Activated CD4-positive, alpha-beta T cell treated with anti-CD3 and anti-CD28 coated beads for 24 hours (primary cell): ENCODE measurements at regions not wholly inside any gene's neighbourhood (a gene's known extent, or its start where the extent isn't known, plus 50 kb on each side); places are given as distances from the start of the nearest gene placed in this dataset.

Experiments
- DNase-seq, 2 donors: peaks; one replicate each; pipeline ENCODE4 v3.0.0-alpha.2; 2020; ENCODE audit warnings: low read depth in 2 of 2

DNA sequence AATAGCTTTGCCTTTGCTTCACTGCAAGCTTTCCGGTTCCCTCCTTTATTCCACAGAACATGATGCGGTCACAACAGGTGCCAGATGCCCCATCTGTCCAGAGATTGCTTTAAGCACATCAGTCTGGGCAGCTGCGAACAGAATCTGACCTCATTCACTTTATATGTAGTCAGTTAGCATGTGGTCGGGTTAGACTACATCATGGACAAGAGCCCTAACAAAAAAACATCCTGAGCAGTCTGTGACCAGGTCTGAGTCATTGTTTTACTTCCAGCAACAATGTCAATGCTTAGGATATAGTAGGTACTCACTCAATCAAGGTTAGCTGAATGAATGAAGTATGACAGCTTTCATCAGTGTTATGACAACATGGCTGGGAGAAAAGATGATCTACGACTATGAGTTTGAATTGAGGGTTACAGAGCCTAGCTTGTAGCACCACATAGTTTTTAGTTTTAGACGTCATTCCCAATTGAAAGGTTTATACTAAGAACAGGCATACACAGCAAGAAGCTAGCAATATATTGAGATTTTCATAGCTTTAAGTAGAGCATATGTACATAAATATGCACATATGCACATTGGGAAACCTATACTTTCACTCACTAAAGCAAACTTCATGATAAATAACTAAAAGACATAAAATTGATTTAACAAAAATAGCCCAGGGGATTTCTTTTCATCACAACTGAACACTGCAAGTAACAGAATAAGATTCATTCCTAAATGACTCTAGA lies 64.2 kb upstream of the TMCC3 start:
- no peak for DNase-seq

DNA sequence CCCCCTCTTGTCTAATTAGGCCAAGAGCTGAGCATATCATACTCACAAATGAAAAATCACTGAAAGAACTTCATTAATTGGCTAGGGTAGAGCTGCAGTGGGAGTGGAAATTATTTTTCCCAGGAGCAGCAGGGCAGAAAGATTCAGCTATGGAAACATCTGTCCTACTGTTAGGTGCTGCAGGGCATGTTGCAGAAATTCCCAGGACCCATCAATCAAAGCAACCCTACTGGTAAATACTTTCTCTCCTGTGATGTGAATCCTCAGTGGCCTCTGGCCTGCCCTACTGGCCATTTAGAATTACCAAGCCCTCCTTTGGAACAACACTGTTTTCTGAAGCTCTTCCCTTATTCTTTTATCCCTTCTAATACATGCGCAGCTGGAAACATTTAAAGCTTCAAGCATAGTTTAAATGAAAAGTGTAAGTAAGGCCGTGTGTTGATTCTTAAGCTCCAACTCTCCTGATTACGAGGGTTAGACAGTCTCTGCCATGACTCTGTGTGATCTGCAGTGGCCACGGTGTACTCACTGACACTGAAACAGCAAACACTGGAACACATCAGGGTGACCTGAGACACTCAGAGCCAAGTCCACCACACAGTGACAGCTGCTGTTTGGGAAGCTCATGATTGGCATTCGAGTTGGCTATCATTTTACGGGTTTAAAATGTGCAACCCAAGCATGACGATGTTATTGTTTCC lies 62.6 kb upstream of the TMCC3 start:
- DNase-seq = no peak

DNA sequence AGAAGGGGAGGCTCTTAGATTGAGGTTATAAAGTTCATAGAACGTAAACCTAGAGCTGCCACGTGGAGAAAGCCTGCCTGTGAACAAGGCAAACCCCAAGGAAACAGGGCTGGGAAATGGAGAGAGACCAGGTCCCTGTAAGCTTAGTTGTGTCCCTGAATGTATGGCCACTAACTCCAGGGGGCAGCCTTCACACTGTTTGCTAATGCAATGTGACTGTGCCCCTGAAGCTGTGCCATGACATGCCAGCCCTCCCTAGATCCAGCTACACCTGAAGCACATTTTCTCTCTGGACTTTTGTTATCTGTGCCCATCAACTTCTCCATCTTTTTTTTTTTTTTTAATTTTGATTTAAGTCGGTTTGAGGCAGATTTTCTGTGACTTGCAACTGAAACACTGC lies 60.6 kb upstream of the TMCC3 start:
- no peak for DNase-seq

DNA sequence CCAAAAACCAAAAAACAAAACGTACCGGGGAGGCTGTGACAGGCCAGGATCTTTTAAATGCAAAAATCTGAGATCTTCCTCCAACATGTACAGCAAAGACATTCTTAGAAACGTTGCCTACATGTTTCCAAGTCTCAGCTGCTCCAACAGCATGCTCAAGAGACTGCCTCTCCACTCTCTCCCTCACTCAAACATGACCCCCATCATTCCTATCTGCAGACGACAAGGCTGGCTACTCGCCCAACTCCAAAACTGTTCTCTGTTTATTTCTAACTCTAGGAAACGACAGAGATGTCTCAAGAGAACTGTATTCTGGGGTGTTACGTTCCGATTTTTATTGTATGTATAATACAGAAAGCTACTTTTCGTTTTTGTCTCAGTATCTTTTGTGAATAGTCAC lies 57.5 kb upstream of the TMCC3 start:
- DNase-seq = no peak

DNA sequence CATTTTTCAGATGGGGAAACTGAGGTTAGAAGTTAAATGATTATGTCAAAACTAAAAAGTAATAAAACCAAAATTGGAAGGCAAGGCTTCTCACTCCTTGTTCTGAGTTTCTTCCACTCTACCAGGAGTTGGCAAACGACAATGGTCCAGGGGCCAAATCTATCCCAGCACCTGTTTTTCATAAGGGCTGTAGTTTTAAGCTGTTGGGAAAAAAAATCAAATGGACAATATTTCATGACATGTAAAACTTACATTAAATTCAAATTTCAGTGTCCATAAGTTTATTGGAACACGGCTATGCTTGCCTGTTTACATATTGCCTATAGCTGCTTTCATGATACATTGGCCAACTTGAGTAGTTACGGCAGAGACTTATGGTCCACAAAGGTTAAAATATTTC lies 56.7 kb upstream of the TMCC3 start:
- DNase-seq = no peak

DNA sequence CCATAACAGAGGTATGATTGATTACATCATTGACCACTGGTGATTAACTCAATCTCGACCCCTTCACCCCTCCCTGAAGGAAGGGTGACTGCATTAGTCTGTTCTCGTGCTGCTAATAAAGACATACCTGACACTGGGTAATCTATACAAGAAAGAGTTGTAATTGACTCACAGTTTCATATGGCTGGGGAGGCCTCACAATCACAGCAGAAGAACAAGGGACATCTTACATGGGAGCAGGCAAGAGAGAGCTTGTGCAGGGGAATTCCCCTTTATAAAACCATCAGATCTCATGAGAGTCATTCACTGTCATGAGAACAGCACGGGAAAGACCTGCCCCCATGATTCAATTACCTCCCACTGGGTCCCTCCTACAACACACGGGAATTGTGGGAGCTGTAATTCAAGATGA lies 55.9 kb upstream of the TMCC3 start:
- DNase-seq = peak in 1 of 2 donors; percentile 1

DNA sequence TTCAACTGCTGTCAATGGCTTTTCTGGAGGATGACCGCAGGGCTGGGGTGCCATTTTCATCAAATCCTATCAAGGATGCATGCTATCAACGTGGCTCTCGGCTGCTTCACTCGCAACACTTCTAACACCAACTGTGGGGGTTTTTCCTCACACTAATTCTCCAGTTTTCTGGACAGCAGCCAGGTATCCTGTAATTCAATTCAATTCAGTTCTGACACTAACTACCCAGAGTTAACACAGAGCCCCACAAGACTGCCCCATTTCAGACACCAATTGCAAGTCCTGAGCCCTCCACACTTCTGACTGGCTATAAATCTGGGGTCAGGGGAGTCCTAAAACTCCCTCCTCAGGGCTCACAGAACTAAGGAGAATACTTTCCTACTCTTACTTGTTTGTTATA lies 55.3 kb upstream of the TMCC3 start:
- DNase-seq = no peak

DNA sequence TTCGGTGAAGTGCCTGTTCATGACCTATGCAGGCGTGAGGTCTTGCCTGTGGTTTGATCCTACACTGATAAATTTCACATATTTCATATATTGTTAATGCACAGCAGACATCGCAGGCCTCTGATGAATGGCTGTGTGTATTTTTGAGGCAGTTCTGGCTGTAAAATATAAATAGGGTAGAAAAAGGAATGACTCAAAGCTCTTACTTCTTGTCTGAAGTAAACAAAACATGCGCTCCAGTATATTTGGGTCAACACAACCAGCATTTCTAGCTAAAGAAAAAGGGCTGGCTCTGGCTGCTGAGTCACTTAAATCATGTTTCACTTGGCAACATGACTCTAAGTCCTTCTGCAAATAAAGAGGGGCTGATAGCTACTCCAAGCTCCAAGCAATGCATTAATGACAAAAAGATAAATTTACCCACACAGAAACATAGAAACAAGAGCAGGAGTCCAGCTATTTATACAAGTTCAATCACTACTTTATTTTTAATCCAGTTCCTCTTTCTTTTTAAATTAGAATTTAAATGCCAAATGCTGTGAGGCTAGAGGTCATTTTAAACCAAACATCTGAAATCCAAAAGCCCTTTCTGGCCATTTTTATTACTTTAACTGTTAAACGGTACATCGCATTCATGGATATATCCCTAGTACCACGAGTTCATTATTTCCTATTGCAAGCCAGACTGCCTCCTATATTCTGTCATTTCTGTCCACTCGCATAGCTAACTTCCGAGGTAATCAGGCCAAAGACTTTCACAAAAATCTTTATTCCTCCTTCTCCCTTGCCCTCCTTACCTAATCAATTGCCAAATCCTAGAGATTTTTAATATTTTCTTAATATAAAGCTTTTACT lies 54.3 kb upstream of the TMCC3 start:
- DNase-seq = no peak

DNA sequence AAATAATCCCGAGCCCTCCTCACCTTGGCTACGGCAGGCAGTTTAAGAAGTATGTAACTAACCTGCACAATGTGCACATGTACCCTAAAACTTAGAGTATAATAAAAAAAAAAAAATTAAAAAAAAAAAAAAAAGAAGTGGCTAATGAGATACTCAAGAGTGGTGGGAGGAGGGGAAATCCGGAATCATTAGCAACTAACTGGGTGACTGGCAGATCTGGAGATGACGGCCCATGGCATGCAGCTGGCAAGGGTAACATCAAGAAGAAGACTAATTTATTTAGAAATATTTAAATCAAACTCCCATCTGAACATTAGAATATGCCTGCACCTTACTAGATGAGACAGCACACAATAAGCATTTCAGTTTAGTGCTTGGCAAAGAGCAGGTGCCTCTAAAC lies 52.3 kb upstream of the TMCC3 start:
- no peak for DNase-seq

DNA sequence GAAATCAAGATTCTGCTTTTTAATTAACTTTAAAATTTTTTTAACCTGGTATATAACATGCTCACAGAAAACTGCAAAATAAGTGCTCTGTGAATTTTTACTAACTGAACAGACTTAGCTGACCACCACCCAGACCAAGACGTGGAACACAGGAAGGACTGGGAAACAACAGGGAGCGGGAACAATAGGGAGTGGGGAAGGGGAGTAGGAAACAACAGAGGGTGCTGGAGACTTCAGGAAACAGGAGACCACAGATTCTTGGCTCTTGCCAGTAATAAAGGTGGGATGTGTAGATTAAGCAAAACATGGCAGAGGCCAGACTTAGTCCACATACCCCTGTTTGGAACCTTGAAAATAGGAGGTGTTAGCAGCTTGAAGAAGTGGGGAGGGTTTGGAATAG lies 51.4 kb upstream of the TMCC3 start:
- no peak for DNase-seq

DNA sequence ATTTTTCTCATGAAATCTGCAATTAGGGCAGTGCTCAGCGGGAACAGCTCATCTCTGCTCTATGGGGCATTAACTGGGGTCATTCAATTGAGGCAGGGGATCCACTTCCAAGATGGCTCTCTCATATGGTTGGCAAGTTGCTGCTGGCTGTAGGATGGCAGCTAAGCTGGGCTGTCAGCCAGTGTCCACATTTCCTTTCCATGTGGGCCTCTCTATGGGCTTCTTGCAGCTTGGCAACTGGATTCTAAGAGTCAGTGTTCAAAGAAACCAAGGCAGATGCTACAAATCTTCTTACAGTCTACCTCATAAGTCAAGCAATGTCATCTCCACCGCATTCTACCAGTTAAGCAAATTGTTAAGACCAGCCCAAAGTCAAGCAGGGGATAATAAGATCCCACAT lies 50.3 kb upstream of the TMCC3 start:
- DNase-seq = no peak
